NCI-H748 treated with DMSO at 0.1 percent for 48 hours (cell line): ENCODE measurements at regions not wholly inside any gene's neighbourhood (a gene's known extent, or its start where the extent isn't known, plus 50 kb on each side); places are given as distances from the start of the nearest gene placed in this dataset.
"Not testable (repeated sequence)": the region's sequence is repeated elsewhere in the genome, so short reads cannot be mapped to it uniquely, and the experiment has no call there.

Source experiments
- DNase-seq: peaks from one replicate; lab custom pipeline; 2025; lab: John Stamatoyannopoulos, UW

- not testable (repeated sequence) for DNase-seq
These were observed 110.0 kb upstream of the NDUFV2 start for GRCh38 chr18:8992500-8992899.

GRCh38 chr18:8994603-8995002 lies 107.9 kb upstream of the NDUFV2 start:
- no peak for DNase-seq

- DNase-seq, result no peak
These were observed 107.4 kb upstream of the NDUFV2 start for GRCh38 chr18:8995096-8995495.

- no peak for DNase-seq
These were observed 105.6 kb upstream of the NDUFV2 start for GRCh38 chr18:8996771-8997432.

GRCh38 chr18:8997634-8998033 lies 104.9 kb upstream of the NDUFV2 start:
- DNase-seq, result no peak

- DNase-seq, result no peak
These were observed 103.8 kb upstream of the NDUFV2 start for GRCh38 chr18:8998481-8999217.

- DNase-seq, result no peak
These were observed 102.6 kb upstream of the NDUFV2 start for GRCh38 chr18:8999872-9000271.

- no peak for DNase-seq
These were observed 101.8 kb upstream of the NDUFV2 start for GRCh38 chr18:9000733-9001132.

GRCh38 chr18:9001209-9001608 lies 101.3 kb upstream of the NDUFV2 start:
- DNase-seq, result no peak

GRCh38 chr18:9003406-9004100 lies 98.9 kb upstream of the NDUFV2 start:
- no peak for DNase-seq

GRCh38 chr18:9004308-9004707 lies 98.2 kb upstream of the NDUFV2 start:
- not testable (repeated sequence) for DNase-seq

- not testable (repeated sequence) for DNase-seq
These were observed 94.8 kb upstream of the NDUFV2 start for GRCh38 chr18:9007700-9008099.

- DNase-seq, result no peak
These were observed 94.2 kb upstream of the NDUFV2 start for GRCh38 chr18:9008200-9008708.

GRCh38 chr18:9008709-9009635 lies 93.5 kb upstream of the NDUFV2 start:
- DNase-seq, result no peak

GRCh38 chr18:9009703-9010488 lies 92.6 kb upstream of the NDUFV2 start:
- no peak for DNase-seq

GRCh38 chr18:9011431-9011830 lies 91.1 kb upstream of the NDUFV2 start:
- no peak for DNase-seq

GRCh38 chr18:9013926-9014373 lies 88.5 kb upstream of the NDUFV2 start:
- DNase-seq, result no peak

GRCh38 chr18:9015689-9016088 lies 86.8 kb upstream of the NDUFV2 start:
- DNase-seq, result no peak

- no peak for DNase-seq
These were observed 85.8 kb upstream of the NDUFV2 start for GRCh38 chr18:9016633-9017166.

GRCh38 chr18:9017167-9017904 lies 85.2 kb upstream of the NDUFV2 start:
- no peak for DNase-seq
